K562 (cell line): ENCODE measurements at regions not wholly inside any gene's neighbourhood (a gene's known extent, or its start where the extent isn't known, plus 50 kb on each side); places are given as distances from the start of the nearest gene placed in this dataset.

ENCODE experiments used
- ATAC-seq: fragments of 200-7000 bp; cut with Tn5 transposase; 3 replicates; pipeline ENCODE4 v1.9.1; 2020; ENCODE audit warnings: moderate library complexity
- BruUV-seq: library from RNA; stranded (reverse); fragments of 400-500 nt; replicated peaks from 2 replicates; lab custom pipeline; 2021; lab: Mats Ljungman, UMichigan
- CTCF ChIA-PET: fragments of 300-600 bp; formaldehyde crosslinking; extraction: SDS; loops from one replicate; lab custom pipeline; 2021; ENCODE audit warnings: low intra/inter-chr PET ratio; lab: Yijun Ruan, JAX
- POLR2A ChIA-PET: fragments of 300-600, 350-650 bp; sonication (Branson Sonifier 250); formaldehyde crosslinking; extraction: SDS; loops from one replicate; lab custom pipeline; 2021; ENCODE audit warnings: antibody characterized with exemption, inconsistent platforms; lab: Yijun Ruan, JAX
- DNase-seq, 4 experiments: peaks; one replicate each; pipeline versions ENCODE4 v3.0.0 to v3.0.0-alpha.2; 2011 to 2018; ENCODE audit warnings: low spot score in 3 of 4, mixed read lengths in 3 of 4; ENCODE audit errors: extremely low read depth in 1 of 4
- FAIRE-seq: peaks from 2 replicates; lab custom pipeline; 2011; peaks lifted over from hg19 to GRCh38; lab: Jason Lieb, UNC
- H2AFZ ChIP-seq: 2 replicates; pipeline ENCODE4 v1.6.0; 2011; ENCODE audit warnings: low read depth, low read length, control low read depth, inconsistent platforms
- H3K27ac ChIP-seq: fragments of 200-600 bp; 3 replicates; pipeline ENCODE4 v1.8.0; 2011; ENCODE audit warnings: low read depth, mild to moderate bottlenecking, control low read depth, inconsistent platforms, low read length, moderate library complexity, mixed read lengths; ENCODE audit errors: extremely low read depth
- H3K27me3 ChIP-seq, 2 experiments: fragments of 300-600 bp in 1 of 2; 2 replicates in 1 of 2; 3 replicates in 1 of 2; pipeline versions ENCODE4 v1.6.0 to v1.8.0; 2011; ENCODE audit warnings: inconsistent platforms in 2 of 2, low read length in 2 of 2, mild to moderate bottlenecking in 1 of 2, mixed read lengths in 1 of 2, moderate library complexity in 1 of 2; ENCODE audit not compliant: control insufficient read depth in 2 of 2, insufficient read depth in 2 of 2
- H3K36me3 ChIP-seq: fragments of 300-600 bp; 3 replicates; pipeline ENCODE4 v1.8.0; 2011; ENCODE audit warnings: mild to moderate bottlenecking, low read length, inconsistent platforms; ENCODE audit not compliant: control insufficient read depth, insufficient read depth
- H3K4me1 ChIP-seq, 2 experiments: fragments of 200-600 bp in 1 of 2; replicated peaks in 1 of 2; 2 replicates in 1 of 2; 3 replicates in 1 of 2; pipeline versions ENCODE4 v1.5.1 to v1.8.0; 2011; ENCODE audit warnings: inconsistent platforms in 2 of 2, low read length in 2 of 2, mild to moderate bottlenecking in 1 of 2, mixed read lengths in 1 of 2, moderate library complexity in 1 of 2; ENCODE audit not compliant: control insufficient read depth in 2 of 2, insufficient read depth in 2 of 2
- H3K4me2 ChIP-seq: 2 replicates; pipeline ENCODE4 v1.6.1; 2011; ENCODE audit warnings: low read length, control low read depth, inconsistent platforms, mixed read lengths; ENCODE audit not compliant: insufficient read depth
- H3K4me3 ChIP-seq: fragments of 200-600 bp; sonication (generic), shearing (Covaris generic); 2 replicates; pipeline ENCODE4 v1.5.1; 2016; ENCODE audit warnings: control low read depth, inconsistent platforms
- H3K79me2 ChIP-seq: fragments of 200-600 bp; 3 replicates; pipeline ENCODE4 v1.8.0; 2011; ENCODE audit warnings: low read length, inconsistent platforms; ENCODE audit not compliant: control insufficient read depth, insufficient read depth
- H3K9ac ChIP-seq, 2 experiments: 2 replicates each; pipeline versions ENCODE4 v1.6.0 to v1.6.1; 2011; ENCODE audit warnings: low read depth in 2 of 2, low read length in 2 of 2, control low read depth in 1 of 2, inconsistent platforms in 1 of 2, mild to moderate bottlenecking in 1 of 2, mixed read lengths in 1 of 2; ENCODE audit not compliant: insufficient read depth in 1 of 2
- H3K9me1 ChIP-seq: one replicate; pipeline ENCODE4 v1.6.0; 2011; ENCODE audit warnings: inconsistent platforms, mild to moderate bottlenecking, low read length, moderate library complexity; ENCODE audit not compliant: control insufficient read depth, insufficient read depth
- H3K9me3 ChIP-seq: replicated peaks from 2 replicates; pipeline ENCODE4 v1.5.1; 2011; ENCODE audit warnings: low read depth, low read length, inconsistent platforms; ENCODE audit not compliant: control insufficient read depth, insufficient read depth
- H4K20me1 ChIP-seq: replicated peaks from 2 replicates; pipeline ENCODE4 v1.6.1; 2011; ENCODE audit warnings: low read length, inconsistent platforms, mixed read lengths; ENCODE audit not compliant: control insufficient read depth, insufficient read depth
- CHD1 ChIP-seq: fragments of 200-600 bp; sonication (generic); IDR thresholded peaks from one replicate; pipeline ENCODE4 v1.6.1; 2012; ENCODE audit warnings: mild to moderate bottlenecking, moderate library complexity, low read length, inconsistent platforms
- CXXC5 ChIP-seq: fragments of 250-450 bp; sonication (Bioruptor Pico); IDR thresholded peaks from 2 replicates; pipeline ENCODE4 v1.8.0; 2022; ENCODE audit warnings: inconsistent platforms, mild to moderate bottlenecking, moderate library complexity
- ESRRB ChIP-seq: fragments of 250-450 bp; sonication (Bioruptor Pico); IDR thresholded peaks from 2 replicates; pipeline ENCODE4 v1.5.0; 2020; ENCODE audit warnings: mild to moderate bottlenecking, moderate library complexity, borderline replicate concordance
- FIP1L1 ChIP-seq: fragments of 200-400 bp; formaldehyde crosslinking; IDR thresholded peaks from 2 replicates; pipeline ENCODE4 v1.6.1; 2018; ENCODE audit warnings: mild to moderate bottlenecking, low read depth, low read length; ENCODE audit not compliant: poor library complexity, severe bottlenecking
- NFYB ChIP-seq: IDR thresholded peaks from 2 replicates; pipeline ENCODE4 v1.6.1; 2011; ENCODE audit warnings: mild to moderate bottlenecking, moderate library complexity; ENCODE audit not compliant: insufficient read length; ENCODE audit errors: extremely low read depth
- PHF20 ChIP-seq: fragments of 450-650 bp; IDR thresholded peaks from 2 replicates; pipeline ENCODE4 v1.6.1; 2018; ENCODE audit not compliant: partially characterized antibody
- RBM22 ChIP-seq: fragments of 200-400 bp; formaldehyde crosslinking; IDR thresholded peaks from 2 replicates; pipeline ENCODE4 v1.6.1; 2018; ENCODE audit warnings: low read length, low read depth; ENCODE audit not compliant: poor library complexity, severe bottlenecking
- SAP30 ChIP-seq: fragments of 200-600 bp; sonication (generic); IDR thresholded peaks from 2 replicates; pipeline ENCODE4 v1.6.1; 2012; ENCODE audit warnings: borderline replicate concordance, low read depth, mild to moderate bottlenecking, moderate library complexity, low read length, control low read depth, inconsistent platforms; ENCODE audit not compliant: insufficient read depth, poor library complexity, severe bottlenecking
- SNRNP70 ChIP-seq: fragments of 200-400 bp; formaldehyde crosslinking; optimal IDR thresholded peaks from 2 replicates; pipeline ENCODE3; 2017; ENCODE audit warnings: low read depth, low read length
- ZBTB7A ChIP-seq: IDR thresholded peaks from 2 replicates; pipeline ENCODE4 v1.6.1; 2011; ENCODE audit warnings: low read depth, mild to moderate bottlenecking, low read length, moderate library complexity, borderline replicate concordance; ENCODE audit not compliant: control insufficient read depth
- ZFX ChIP-seq: sonication (generic); formaldehyde crosslinking; IDR thresholded peaks from 2 replicates; pipeline ENCODE4 v1.8.0; 2022; ENCODE audit warnings: mild to moderate bottlenecking, missing genetic modification reagents, moderate library complexity
- ZNF644 ChIP-seq: fragments of 200-800 bp; sonication (Bioruptor generic); IDR thresholded peaks from 2 replicates; pipeline ENCODE4 v1.6.1; 2016; ENCODE audit warnings: low read depth, missing genetic modification characterization, missing compliant biosample characterization
- WGBS: fragments of 100-300 bp; shearing (Covaris generic); methylation state at CpG from one replicate; pipeline ENCODE4 v1.1.6; 2016; ENCODE audit warnings: low coverage, mixed read lengths; ENCODE audit not compliant: insufficient coverage; ENCODE audit errors: missing lambda C conversion rate; 5-methylcytosine and 5-hydroxymethylcytosine counted together
- in situ Hi-C: fragments of 300-500 bp; cut with MboI; formaldehyde crosslinking; loops from 4 replicates; pipeline ENCODE4 v1.15.0; 2018; ENCODE audit warnings: inconsistent platforms, mixed read lengths
- intact Hi-C: fragments of 100-400 bp; cut with micrococcal nuclease; formaldehyde crosslinking; loops from 2 replicates; pipeline ENCODE4 v1.14.2; 2022
- TF ChIP-seq, protein P1 (sequence below): fragments of 450-650 bp; conservative IDR thresholded peaks from 2 replicates; pipeline ENCODE4 v1.6.1; 2016; ENCODE audit warnings: missing genetic modification characterization, low read depth, mild to moderate bottlenecking, missing compliant biosample characterization, moderate library complexity
- TF ChIP-seq, protein P2 (sequence below): sonication (generic); formaldehyde crosslinking; IDR thresholded peaks from 2 replicates; pipeline ENCODE4 v1.5.0; 2020; ENCODE audit warnings: missing genetic modification reagents
- TF ChIP-seq, protein P3 (sequence below): fragments of 450-650 bp; formaldehyde crosslinking; IDR thresholded peaks from 2 replicates; pipeline ENCODE4 v1.4.0; 2022; ENCODE audit warnings: mild to moderate bottlenecking, moderate library complexity
- TF ChIP-seq, protein P4 (sequence below): sonication (generic); formaldehyde crosslinking; IDR thresholded peaks from 2 replicates; pipeline ENCODE4 v1.8.0; 2022; ENCODE audit warnings: mild to moderate bottlenecking, missing genetic modification reagents

DNA sequence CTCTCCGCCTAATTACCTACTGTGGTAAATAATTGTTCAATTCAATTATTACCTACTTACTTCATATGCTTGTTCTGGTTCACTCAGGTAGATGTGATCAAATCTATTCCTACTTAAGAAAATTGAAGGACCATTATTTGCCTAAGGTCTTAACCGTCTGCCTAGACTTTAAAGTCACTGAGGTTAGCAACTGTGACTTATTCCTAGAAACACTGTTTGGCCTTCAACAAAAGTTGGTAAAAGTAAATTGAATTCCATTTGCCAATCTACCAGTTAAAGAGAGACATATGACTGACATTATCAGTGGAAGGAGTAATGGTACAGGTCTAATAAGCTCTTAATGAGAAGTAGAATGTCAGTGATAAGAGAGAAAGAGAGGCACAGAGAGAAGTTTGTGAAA lies 491.5 kb downstream of the NYAP2 start (continued):
- TF ChIP-seq SAP30 = no peak
- TF ChIP-seq ZNF644 (tag) = no peak
- TF ChIP-seq, protein P1, sequence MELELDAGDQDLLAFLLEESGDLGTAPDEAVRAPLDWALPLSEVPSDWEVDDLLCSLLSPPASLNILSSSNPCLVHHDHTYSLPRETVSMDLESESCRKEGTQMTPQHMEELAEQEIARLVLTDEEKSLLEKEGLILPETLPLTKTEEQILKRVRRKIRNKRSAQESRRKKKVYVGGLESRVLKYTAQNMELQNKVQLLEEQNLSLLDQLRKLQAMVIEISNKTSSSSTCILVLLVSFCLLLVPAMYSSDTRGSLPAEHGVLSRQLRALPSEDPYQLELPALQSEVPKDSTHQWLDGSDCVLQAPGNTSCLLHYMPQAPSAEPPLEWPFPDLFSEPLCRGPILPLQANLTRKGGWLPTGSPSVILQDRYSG (tag) = no peak
- no peak for TF ChIP-seq CHD1
- TF ChIP-seq PHF20 = no peak
- TF ChIP-seq FIP1L1 = no peak
- TF ChIP-seq ZFX (CRISPR knock-in tag) = no peak
- TF ChIP-seq ESRRB (CRISPR knock-in tag) = no peak
- TF ChIP-seq, protein P2, sequence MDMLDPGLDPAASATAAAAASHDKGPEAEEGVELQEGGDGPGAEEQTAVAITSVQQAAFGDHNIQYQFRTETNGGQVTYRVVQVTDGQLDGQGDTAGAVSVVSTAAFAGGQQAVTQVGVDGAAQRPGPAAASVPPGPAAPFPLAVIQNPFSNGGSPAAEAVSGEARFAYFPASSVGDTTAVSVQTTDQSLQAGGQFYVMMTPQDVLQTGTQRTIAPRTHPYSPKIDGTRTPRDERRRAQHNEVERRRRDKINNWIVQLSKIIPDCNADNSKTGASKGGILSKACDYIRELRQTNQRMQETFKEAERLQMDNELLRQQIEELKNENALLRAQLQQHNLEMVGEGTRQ (CRISPR knock-in tag) = no peak

DNA sequence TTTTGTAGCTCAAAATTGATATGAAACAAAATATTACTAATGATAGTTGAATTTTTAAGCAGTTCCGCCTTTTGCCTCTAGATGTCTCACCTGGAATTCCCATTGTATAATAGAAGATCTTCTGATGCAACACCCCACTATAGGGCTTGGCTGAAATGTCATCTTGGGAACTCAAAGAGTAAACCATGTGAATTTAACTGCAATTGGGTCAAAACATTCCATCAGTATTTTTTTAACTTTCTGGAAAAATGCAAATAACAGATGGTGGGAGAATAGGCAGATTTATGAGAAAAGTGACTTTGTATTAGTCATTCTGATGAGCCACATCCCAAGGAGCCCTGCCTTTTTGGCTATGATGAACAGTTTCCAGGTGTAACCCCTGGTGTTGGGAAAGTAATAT lies 489.9 kb downstream of the NYAP2 start:
- no peak overlapping the region for H3K4me2 ChIP-seq
- no peak overlapping the region for H3K9ac ChIP-seq
- H3K9me3 ChIP-seq = no peaks in the 10 kb centered on the region
- H3K9me1 ChIP-seq = no peaks in the 10 kb centered on the region
- no peaks in the 10 kb centered on the region for H3K27me3 ChIP-seq
- no peak overlapping the region for H3K27ac ChIP-seq
- CTCF ChIA-PET = interaction anchor here (0.7 kb wide), 1 partner anchor 909 kb away, joined by 3 read pairs; no protein-coding TSS in a partner anchor
- peak in 2 of 4 experiments; percentile 1 to 5 for DNase-seq
- POLR2A ChIA-PET = no interaction called here
- no peak overlapping the region for H2AFZ ChIP-seq
- H3K4me1 ChIP-seq = no peaks in the 10 kb centered on the region
- no peak for ATAC-seq
- WGBS = 0% methylated on average over 1 of the region's 1 CpG
- in situ Hi-C loops (no loop called here), intact Hi-C loops (no loop called here)
- H3K4me3 ChIP-seq = no peak overlapping the region
- FAIRE-seq = no peak
- no peaks in the 10 kb centered on the region for H4K20me1 ChIP-seq
- no peaks in the 10 kb centered on the region for H3K36me3 ChIP-seq
- no peaks in the 10 kb centered on the region for H3K79me2 ChIP-seq
- no TSS peak for BruUV-seq
- TF ChIP-seq SNRNP70 (no peak), NFYB (no peak), ZBTB7A (no peak), RBM22 (no peak), CXXC5 (CRISPR knock-in tag) (no peak)
- TF ChIP-seq, protein P3, sequence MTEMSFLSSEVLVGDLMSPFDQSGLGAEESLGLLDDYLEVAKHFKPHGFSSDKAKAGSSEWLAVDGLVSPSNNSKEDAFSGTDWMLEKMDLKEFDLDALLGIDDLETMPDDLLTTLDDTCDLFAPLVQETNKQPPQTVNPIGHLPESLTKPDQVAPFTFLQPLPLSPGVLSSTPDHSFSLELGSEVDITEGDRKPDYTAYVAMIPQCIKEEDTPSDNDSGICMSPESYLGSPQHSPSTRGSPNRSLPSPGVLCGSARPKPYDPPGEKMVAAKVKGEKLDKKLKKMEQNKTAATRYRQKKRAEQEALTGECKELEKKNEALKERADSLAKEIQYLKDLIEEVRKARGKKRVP = 0 out of 2 replicates have a peak, but pooled peaks have one; percentile 41
- TF ChIP-seq, protein P4, sequence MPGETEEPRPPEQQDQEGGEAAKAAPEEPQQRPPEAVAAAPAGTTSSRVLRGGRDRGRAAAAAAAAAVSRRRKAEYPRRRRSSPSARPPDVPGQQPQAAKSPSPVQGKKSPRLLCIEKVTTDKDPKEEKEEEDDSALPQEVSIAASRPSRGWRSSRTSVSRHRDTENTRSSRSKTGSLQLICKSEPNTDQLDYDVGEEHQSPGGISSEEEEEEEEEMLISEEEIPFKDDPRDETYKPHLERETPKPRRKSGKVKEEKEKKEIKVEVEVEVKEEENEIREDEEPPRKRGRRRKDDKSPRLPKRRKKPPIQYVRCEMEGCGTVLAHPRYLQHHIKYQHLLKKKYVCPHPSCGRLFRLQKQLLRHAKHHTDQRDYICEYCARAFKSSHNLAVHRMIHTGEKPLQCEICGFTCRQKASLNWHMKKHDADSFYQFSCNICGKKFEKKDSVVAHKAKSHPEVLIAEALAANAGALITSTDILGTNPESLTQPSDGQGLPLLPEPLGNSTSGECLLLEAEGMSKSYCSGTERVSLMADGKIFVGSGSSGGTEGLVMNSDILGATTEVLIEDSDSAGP = no peak
- TF ChIP-seq, protein P2 (CRISPR knock-in tag) = no peak
